Activated CD4-positive, CD25-positive, alpha-beta regulatory T cell treated with anti-CD3 and anti-CD28 coated beads, Interleukin-2, amount 50 U/mL, for 24 hours (primary cell): ENCODE measurements at regions not wholly inside any gene's neighbourhood (a gene's known extent, or its start where the extent isn't known, plus 50 kb on each side); places are given as distances from the start of the nearest gene placed in this dataset.
"Not testable (repeated sequence)": the region's sequence is repeated elsewhere in the genome, so short reads cannot be mapped to it uniquely, and the experiment has no call there.

Experiments
- ATAC-seq, 2 donors: fragments of 150-1000 bp; cut with Tn5 transposase; one replicate each; pipeline ENCODE4 v1.10.0; 2021; ENCODE audit warnings: mild to moderate bottlenecking in 1 of 2, moderate library complexity in 1 of 2

- ATAC-seq = no peak
Measured at GRCh38 chr21:35482933-35483662, 434.0 kb upstream of the RUNX1 start.

- no peak for ATAC-seq
Measured at GRCh38 chr21:35482096-35482495, 433.0 kb upstream of the RUNX1 start.

GRCh38 chr21:35481005-35481404 lies 431.9 kb upstream of the RUNX1 start:
- ATAC-seq = no peak

- ATAC-seq = no peak
Measured at GRCh38 chr21:35479529-35479928, 430.4 kb upstream of the RUNX1 start.

- no peak for ATAC-seq
Measured at GRCh38 chr21:35479065-35479448, 430.0 kb upstream of the RUNX1 start.

GRCh38 chr21:35478161-35479064 lies 429.3 kb upstream of the RUNX1 start:
- no peak for ATAC-seq

GRCh38 chr21:35477622-35478021 lies 428.5 kb upstream of the RUNX1 start:
- ATAC-seq = no peak

GRCh38 chr21:35476621-35477395 lies 427.7 kb upstream of the RUNX1 start:
- no peak for ATAC-seq

GRCh38 chr21:35475762-35476161 lies 426.7 kb upstream of the RUNX1 start:
- no peak for ATAC-seq

- ATAC-seq = no peak
Measured at GRCh38 chr21:35475009-35475408, 425.9 kb upstream of the RUNX1 start.

GRCh38 chr21:35473496-35473895 lies 424.4 kb upstream of the RUNX1 start:
- ATAC-seq = no peak

GRCh38 chr21:35470522-35470921 lies 421.4 kb upstream of the RUNX1 start:
- ATAC-seq = no peak

GRCh38 chr21:35469498-35469897 lies 420.4 kb upstream of the RUNX1 start:
- ATAC-seq = no peak

GRCh38 chr21:35468991-35469390 lies 419.9 kb upstream of the RUNX1 start:
- no peak for ATAC-seq

GRCh38 chr21:35467566-35467965 lies 418.5 kb upstream of the RUNX1 start:
- no peak for ATAC-seq

- ATAC-seq = not testable (repeated sequence)
Measured at GRCh38 chr21:35466681-35467080, 417.6 kb upstream of the RUNX1 start.

- ATAC-seq = no peak
Measured at GRCh38 chr21:35465741-35466140, 416.6 kb upstream of the RUNX1 start.

GRCh38 chr21:35461700-35462099 lies 412.6 kb upstream of the RUNX1 start:
- ATAC-seq = no peak

- no peak for ATAC-seq
Measured at GRCh38 chr21:35460441-35460840, 411.3 kb upstream of the RUNX1 start.

GRCh38 chr21:35458405-35458804 lies 409.3 kb upstream of the RUNX1 start:
- no peak for ATAC-seq

GRCh38 chr21:35457097-35457804 lies 408.1 kb upstream of the RUNX1 start:
- ATAC-seq = no peak

- ATAC-seq = no peak
Measured at GRCh38 chr21:35451276-35451675, 402.2 kb upstream of the RUNX1 start.

- no peak for ATAC-seq
Measured at GRCh38 chr21:35450830-35451229, 401.7 kb upstream of the RUNX1 start.
